H1 (cell line): ENCODE measurements at regions not wholly inside any gene's neighbourhood (a gene's known extent, or its start where the extent isn't known, plus 50 kb on each side); places are given as distances from the start of the nearest gene placed in this dataset.

Source experiments
- CTCF ChIA-PET: fragments of 300-600 bp; sonication (Branson Sonifier 250); formaldehyde crosslinking; loops from one replicate; lab custom pipeline; 2021; ENCODE audit not compliant: partially characterized antibody; lab: Charles Lee
- POLR2A ChIA-PET: fragments of 300-600 bp; sonication (Branson Sonifier 250); formaldehyde crosslinking; loops from one replicate; lab custom pipeline; 2021; ENCODE audit warnings: inconsistent platforms; ENCODE audit not compliant: partially characterized antibody; lab: Charles Lee
- DNase-seq, 2 experiments: peaks; one replicate each; pipeline versions ENCODE4 v3.0.0 to v3.0.0-alpha.2; 2010 to 2022; ENCODE audit warnings: low spot score in 2 of 2, low read depth in 1 of 2, mixed read lengths in 1 of 2
- FAIRE-seq: peaks from 2 replicates; lab custom pipeline; 2011; peaks lifted over from hg19 to GRCh38; lab: Jason Lieb, UNC
- H2AFZ ChIP-seq: 2 replicates; pipeline ENCODE4 v1.8.1; 2012; ENCODE audit warnings: low read length, inconsistent platforms
- H2AK5ac ChIP-seq: 2 replicates; pipeline ENCODE4 v1.6.1; 2013; ENCODE audit warnings: low read depth, low read length
- H2BK120ac ChIP-seq: replicated peaks from 2 replicates; pipeline ENCODE3; 2013; ENCODE audit warnings: low read depth, low read length, inconsistent platforms
- H2BK12ac ChIP-seq: 2 replicates; pipeline ENCODE4 v1.6.1; 2013; ENCODE audit warnings: low read depth, low read length
- H2BK15ac ChIP-seq: 2 replicates; pipeline ENCODE4 v1.6.1; 2013; ENCODE audit warnings: low read length
- H2BK20ac ChIP-seq: 2 replicates; pipeline ENCODE4 v1.6.1; 2013; ENCODE audit warnings: low read length
- H2BK5ac ChIP-seq: 2 replicates; pipeline ENCODE4 v1.6.1; 2013; ENCODE audit warnings: low read depth, low read length
- H3K14ac ChIP-seq: 2 replicates; pipeline ENCODE4 v1.6.1; 2013; ENCODE audit warnings: inconsistent platforms; ENCODE audit not compliant: insufficient read length
- H3K18ac ChIP-seq: 2 replicates; pipeline ENCODE4 v1.6.1; 2013; ENCODE audit warnings: low read length; ENCODE audit errors: extremely low read depth
- H3K23ac ChIP-seq: 2 replicates; pipeline ENCODE4 v1.6.1; 2013; ENCODE audit warnings: inconsistent platforms; ENCODE audit not compliant: insufficient read length
- H3K23me2 ChIP-seq: 2 replicates; pipeline ENCODE4 v1.6.1; 2013; ENCODE audit warnings: low read depth, low read length
- H3K27ac ChIP-seq: 2 replicates; pipeline ENCODE4 v1.6.1; 2011; ENCODE audit warnings: low read depth, low read length, inconsistent platforms
- H3K27me3 ChIP-seq, 4 experiments: replicated peaks in 1 of 4; 1 replicate in 1 of 4; 2 replicates in 3 of 4; pipeline versions ENCODE4 v1.6.1 to v1.8.1; 2011 to 2013; ENCODE audit warnings: low read length in 3 of 4, mild to moderate bottlenecking in 3 of 4, inconsistent platforms in 2 of 4, mixed read lengths in 2 of 4, moderate library complexity in 1 of 4; ENCODE audit not compliant: control insufficient read depth in 3 of 4, insufficient read depth in 3 of 4; ENCODE audit errors: extremely low read depth in 1 of 4
- H3K36me3 ChIP-seq, 4 experiments: 2 replicates each; pipeline versions ENCODE4 v1.6.1 to v1.8.1; 2011 to 2013; ENCODE audit warnings: mild to moderate bottlenecking in 4 of 4, low read length in 3 of 4, moderate library complexity in 2 of 4, control low read depth in 1 of 4, inconsistent platforms in 1 of 4; ENCODE audit not compliant: insufficient read depth in 4 of 4, control insufficient read depth in 2 of 4
- H3K4ac ChIP-seq: replicated peaks from 2 replicates; pipeline ENCODE3; 2013; ENCODE audit warnings: low read length, low read depth, mixed read lengths, inconsistent platforms; ENCODE audit not compliant: insufficient read length
- H3K4me1 ChIP-seq, 4 experiments: replicated peaks in 1 of 4; 1 replicate in 1 of 4; 2 replicates in 3 of 4; pipeline versions ENCODE4 v1.6.1 to v1.8.1; 2011 to 2013; ENCODE audit warnings: low read length in 3 of 4, inconsistent platforms in 2 of 4, mixed read lengths in 1 of 4; ENCODE audit not compliant: insufficient read depth in 4 of 4, control insufficient read depth in 3 of 4
- H3K4me2 ChIP-seq, 2 experiments: 2 replicates each; pipeline versions ENCODE4 v1.6.1 to v1.8.1; 2011 to 2013; ENCODE audit warnings: low read depth in 2 of 2, low read length in 2 of 2, control low read depth in 1 of 2, inconsistent platforms in 1 of 2, mild to moderate bottlenecking in 1 of 2; ENCODE audit not compliant: insufficient read depth in 1 of 2
- H3K4me3 ChIP-seq, 4 experiments: fragments of 200-600, 300-600 bp in 1 of 4; sonication (generic), shearing (Covaris generic), sonication (Bioruptor Twin) in 1 of 4; 2 replicates each; pipeline versions ENCODE4 v1.5.1 to v1.8.1; 2011 to 2016; ENCODE audit warnings: low read length in 4 of 4, low read depth in 3 of 4, control low read depth in 2 of 4, inconsistent platforms in 2 of 4, mild to moderate bottlenecking in 2 of 4, mixed read lengths in 1 of 4, moderate library complexity in 1 of 4; ENCODE audit not compliant: insufficient read depth in 2 of 4; ENCODE audit errors: extremely low read depth in 1 of 4
- H3K56ac ChIP-seq: replicated peaks from 2 replicates; pipeline ENCODE3; 2013; ENCODE audit warnings: low read depth, mild to moderate bottlenecking, mixed read lengths, low read length, inconsistent platforms; ENCODE audit not compliant: insufficient read length
- H3K79me1 ChIP-seq: 2 replicates; pipeline ENCODE4 v1.6.1; 2013; ENCODE audit warnings: low read depth, low read length, control low read depth
- H3K79me2 ChIP-seq, 2 experiments: 2 replicates each; pipeline versions ENCODE4 v1.6.1 to v1.8.1; 2012 to 2013; ENCODE audit warnings: low read length in 2 of 2, mild to moderate bottlenecking in 2 of 2, inconsistent platforms in 1 of 2; ENCODE audit not compliant: insufficient read depth in 2 of 2, control insufficient read depth in 1 of 2
- H3K9ac ChIP-seq, 4 experiments: replicated peaks in 1 of 4; 1 replicate in 1 of 4; 2 replicates in 3 of 4; pipeline versions ENCODE4 v1.6.1 to v1.8.1; 2011 to 2013; ENCODE audit warnings: low read depth in 3 of 4, low read length in 3 of 4, control low read depth in 2 of 4, mild to moderate bottlenecking in 2 of 4, moderate library complexity in 2 of 4, inconsistent platforms in 1 of 4; ENCODE audit errors: extremely low read depth in 1 of 4
- H3K9me3 ChIP-seq, 2 experiments: 2 replicates each; pipeline versions ENCODE4 v1.6.1 to v1.8.1; 2012 to 2013; ENCODE audit warnings: mild to moderate bottlenecking in 2 of 2, moderate library complexity in 2 of 2, control low read depth in 1 of 2, inconsistent platforms in 1 of 2, low read depth in 1 of 2, low read length in 1 of 2, mixed read lengths in 1 of 2; ENCODE audit not compliant: insufficient read depth in 2 of 2
- H4K20me1 ChIP-seq, 2 experiments: replicated peaks in 1 of 2; 2 replicates each; pipeline versions ENCODE3 to v1.8.1; 2011 to 2013; ENCODE audit warnings: inconsistent platforms in 2 of 2, low read length in 2 of 2, mild to moderate bottlenecking in 1 of 2; ENCODE audit not compliant: insufficient read depth in 2 of 2, control insufficient read depth in 1 of 2
- H4K5ac ChIP-seq: 2 replicates; pipeline ENCODE4 v1.6.1; 2013; ENCODE audit warnings: low read length, low read depth, mixed read lengths, inconsistent platforms; ENCODE audit not compliant: insufficient read length
- H4K8ac ChIP-seq: 2 replicates; pipeline ENCODE4 v1.8.0; 2013; ENCODE audit warnings: mild to moderate bottlenecking, moderate library complexity, low read length, inconsistent platforms; ENCODE audit not compliant: insufficient read depth; ENCODE audit errors: extremely low read depth
- H4K91ac ChIP-seq: replicated peaks from 2 replicates; pipeline ENCODE3; 2013; ENCODE audit warnings: low read length, mixed read lengths, inconsistent platforms; ENCODE audit not compliant: insufficient read length
- ASH2L ChIP-seq: fragments of 200-600, 300-600 bp; sonication (generic); IDR thresholded peaks from one replicate; pipeline ENCODE4 v1.7.1; 2017; ENCODE audit warnings: low read length
- CHD2 ChIP-seq: IDR thresholded peaks from 2 replicates; pipeline ENCODE4 v1.6.1; 2012; ENCODE audit warnings: low read length, improper control_type of control experiment
- RAD21 ChIP-seq, 2 experiments: IDR thresholded peaks in 1 of 2; conservative IDR thresholded peaks in 1 of 2; 2 replicates each; pipeline ENCODE4 v1.6.1; 2011; ENCODE audit warnings: low read depth in 2 of 2, low read length in 2 of 2, improper control_type of control experiment in 1 of 2, inconsistent platforms in 1 of 2, mild to moderate bottlenecking in 1 of 2, moderate library complexity in 1 of 2
- TEAD4 ChIP-seq: IDR thresholded peaks from 2 replicates; pipeline ENCODE4 v1.6.1; 2012; ENCODE audit warnings: low read depth, low read length, inconsistent platforms, mixed read lengths
- whole genome bisulfite sequencing, 2 experiments: shearing (Covaris generic) in 1 of 2; methylation state at CpG; one replicate each; pipeline versions ENCODE4 v1.1.6 to v1.1.7; 2013 to 2015; ENCODE audit warnings: low lambda C conversion rate in 2 of 2, mixed read lengths in 2 of 2, inconsistent platforms in 1 of 2, low coverage in 1 of 2, missing lambda C conversion rate in 1 of 2; ENCODE audit not compliant: insufficient replicate concordance in 2 of 2, insufficient coverage in 1 of 2, insufficient read length in 1 of 2; ENCODE audit errors: extremely low coverage in 1 of 2, missing lambda C conversion rate in 1 of 2; 5-methylcytosine and 5-hydroxymethylcytosine counted together
- TF ChIP-seq, protein P1 (sequence below), 3 experiments: IDR thresholded peaks; 1 replicate in 2 of 3; 2 replicates in 1 of 3; pipeline versions ENCODE4 v1.5.1 to v1.6.1; 2011; ENCODE audit warnings: low read length in 3 of 3, mild to moderate bottlenecking in 3 of 3, inconsistent platforms in 2 of 3, low read depth in 1 of 3, moderate library complexity in 1 of 3; ENCODE audit not compliant: insufficient read depth in 1 of 3; ENCODE audit errors: control extremely low read depth in 1 of 3

DNA sequence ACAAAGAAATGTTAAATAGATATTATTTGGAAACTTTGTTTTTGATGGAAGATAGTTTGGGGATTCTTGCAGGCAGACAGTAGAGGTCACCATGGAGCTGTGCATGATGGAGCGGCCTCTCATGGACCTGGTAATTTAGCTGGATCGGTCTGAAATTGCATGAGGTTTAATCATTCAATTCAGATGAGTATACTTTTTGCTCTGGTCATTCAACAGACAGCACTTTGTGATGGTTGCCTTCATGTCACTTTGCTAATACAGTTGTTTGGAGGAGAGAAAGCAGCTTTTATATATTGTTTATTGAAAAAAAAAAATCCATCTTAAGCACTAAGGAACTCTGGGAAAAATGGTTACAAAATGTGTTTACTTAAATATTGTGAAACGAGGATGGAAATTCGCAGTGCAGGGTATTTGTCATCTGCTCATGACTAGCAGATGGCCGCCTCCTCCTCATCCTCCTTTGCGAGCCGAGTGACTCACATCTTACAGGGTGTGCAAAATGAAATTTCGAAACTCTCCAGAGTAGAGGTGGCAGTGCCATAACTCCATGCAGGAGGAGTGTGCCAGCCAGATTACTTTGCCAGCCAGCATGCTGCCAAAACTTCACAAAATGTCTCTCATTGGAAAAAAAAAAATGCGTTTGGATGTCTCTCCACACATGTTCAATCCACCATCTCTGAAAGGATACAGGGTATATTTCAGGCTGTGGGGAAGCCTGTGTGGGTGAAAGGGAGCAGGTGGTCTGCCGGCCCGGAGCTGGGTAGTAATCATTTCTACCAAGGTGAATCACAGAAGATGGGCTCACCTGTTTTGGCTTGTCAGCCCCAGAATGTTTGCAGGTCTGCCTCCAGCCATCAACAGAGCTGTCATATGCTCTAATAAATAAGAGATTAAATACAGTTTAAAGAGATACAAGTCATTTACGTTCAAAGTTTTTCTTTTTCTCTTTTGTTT lies 314.9 kb upstream of the DIPK2B start:
- Histone ChIP-seq H3K79me2 (no peaks in the 10 kb centered on the region), H3K36me3 (no peaks in the 10 kb centered on the region), H3K4me2 (no peak overlapping the region), H3K4me1 (no peaks in the 10 kb centered on the region), H4K20me1 (no peaks in the 10 kb centered on the region), H3K56ac (no peak overlapping the region), H4K8ac (no peak overlapping the region)
- no peak for DNase-seq
- 82% methylated on average over 10 of the region's 12 CpGs; no CpG with 5 or more reads in 1 of the 2 experiments for WGBS, 2 experiments
- TF ChIP-seq TEAD4 = no peak
- TF ChIP-seq RAD21 (IDR thresholded peaks at IDR 0.05 in 1 of 2, conservative IDR thresholded peaks at IDR 0.05 in 1 of 2; ENCODE audit: low read depth in 2 of 2, low read length in 2 of 2) = peak; percentile 79 to 81
- TF ChIP-seq ASH2L = no peak
- TF ChIP-seq, protein P1, sequence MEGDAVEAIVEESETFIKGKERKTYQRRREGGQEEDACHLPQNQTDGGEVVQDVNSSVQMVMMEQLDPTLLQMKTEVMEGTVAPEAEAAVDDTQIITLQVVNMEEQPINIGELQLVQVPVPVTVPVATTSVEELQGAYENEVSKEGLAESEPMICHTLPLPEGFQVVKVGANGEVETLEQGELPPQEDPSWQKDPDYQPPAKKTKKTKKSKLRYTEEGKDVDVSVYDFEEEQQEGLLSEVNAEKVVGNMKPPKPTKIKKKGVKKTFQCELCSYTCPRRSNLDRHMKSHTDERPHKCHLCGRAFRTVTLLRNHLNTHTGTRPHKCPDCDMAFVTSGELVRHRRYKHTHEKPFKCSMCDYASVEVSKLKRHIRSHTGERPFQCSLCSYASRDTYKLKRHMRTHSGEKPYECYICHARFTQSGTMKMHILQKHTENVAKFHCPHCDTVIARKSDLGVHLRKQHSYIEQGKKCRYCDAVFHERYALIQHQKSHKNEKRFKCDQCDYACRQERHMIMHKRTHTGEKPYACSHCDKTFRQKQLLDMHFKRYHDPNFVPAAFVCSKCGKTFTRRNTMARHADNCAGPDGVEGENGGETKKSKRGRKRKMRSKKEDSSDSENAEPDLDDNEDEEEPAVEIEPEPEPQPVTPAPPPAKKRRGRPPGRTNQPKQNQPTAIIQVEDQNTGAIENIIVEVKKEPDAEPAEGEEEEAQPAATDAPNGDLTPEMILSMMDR (IDR thresholded peaks at IDR 0.05; ENCODE audit: control extremely low read depth in 1 of 3, insufficient read depth in 1 of 3, low read depth in 1 of 3, low read length in 3 of 3) = peak; percentile 27 to 46 (median 43)
- no peak for TF ChIP-seq CHD2
- TF ChIP-seq, all 59 proteins: peak for 2
- H3K9me3 ChIP-seq = no peaks in the 10 kb centered on the region
- no peak for FAIRE-seq
- no peak overlapping the region for H3K4ac ChIP-seq
- H4K91ac ChIP-seq = no peak overlapping the region
- no peak overlapping the region for H2BK20ac ChIP-seq
- H2AK5ac ChIP-seq = no peak overlapping the region
- no peak overlapping the region for H2BK5ac ChIP-seq
- ChIA-PET CTCF (interaction anchor here (0.7 to 1.4 kb wide), 4 partner anchors 15 to 1305 kb away, joined by 3 to 6 read pairs (median 3); no protein-coding TSS in a partner anchor), POLR2A (no interaction called here)
- H2BK120ac ChIP-seq = no peak overlapping the region
- H3K18ac ChIP-seq = no peak overlapping the region
- no peak overlapping the region for H4K5ac ChIP-seq
- no peaks in the 10 kb centered on the region for H3K27me3 ChIP-seq
- no peak overlapping the region for H3K23ac ChIP-seq
- no peak overlapping the region for H3K4me3 ChIP-seq
- no peak overlapping the region for H2BK12ac ChIP-seq
- no peak overlapping the region for H3K14ac ChIP-seq
- no peak overlapping the region for H3K27ac ChIP-seq
- H3K79me1 ChIP-seq = no peaks in the 10 kb centered on the region
- H2AFZ ChIP-seq = no peak overlapping the region
- no peaks in the 10 kb centered on the region; the same call in 1 of the 2 replicates for H3K23me2 ChIP-seq
- H2BK15ac ChIP-seq = no peak overlapping the region
- no peak overlapping the region for H3K9ac ChIP-seq
